ENCODE measurements at regions not wholly inside any gene's neighbourhood (a gene's known extent, or its start where the extent isn't known, plus 50 kb on each side); places are given as distances from the start of the nearest gene placed in this dataset.

GRCh38 chr17:77001487-77001886 lies 133.3 kb downstream of the MGAT5B start:
- Histone ChIP-seq H3K4me3 (no peak overlapping the region), H3K27me3 (no peaks in the 10 kb centered on the region), H3K9me3 (no peaks in the 10 kb centered on the region), H3K36me3 (no peaks in the 10 kb centered on the region), H3K27ac (no peak overlapping the region), H3K4me1 (no peaks in the 10 kb centered on the region)
- intact Hi-C loops (cut with DNase I) = no loop called here
- TF ChIP-seq CTCF (IDR thresholded peaks at IDR 0.05) = no peak
- no peak for DNase-seq (ENCODE audit: low spot score in 2 of 2)

DNA sequence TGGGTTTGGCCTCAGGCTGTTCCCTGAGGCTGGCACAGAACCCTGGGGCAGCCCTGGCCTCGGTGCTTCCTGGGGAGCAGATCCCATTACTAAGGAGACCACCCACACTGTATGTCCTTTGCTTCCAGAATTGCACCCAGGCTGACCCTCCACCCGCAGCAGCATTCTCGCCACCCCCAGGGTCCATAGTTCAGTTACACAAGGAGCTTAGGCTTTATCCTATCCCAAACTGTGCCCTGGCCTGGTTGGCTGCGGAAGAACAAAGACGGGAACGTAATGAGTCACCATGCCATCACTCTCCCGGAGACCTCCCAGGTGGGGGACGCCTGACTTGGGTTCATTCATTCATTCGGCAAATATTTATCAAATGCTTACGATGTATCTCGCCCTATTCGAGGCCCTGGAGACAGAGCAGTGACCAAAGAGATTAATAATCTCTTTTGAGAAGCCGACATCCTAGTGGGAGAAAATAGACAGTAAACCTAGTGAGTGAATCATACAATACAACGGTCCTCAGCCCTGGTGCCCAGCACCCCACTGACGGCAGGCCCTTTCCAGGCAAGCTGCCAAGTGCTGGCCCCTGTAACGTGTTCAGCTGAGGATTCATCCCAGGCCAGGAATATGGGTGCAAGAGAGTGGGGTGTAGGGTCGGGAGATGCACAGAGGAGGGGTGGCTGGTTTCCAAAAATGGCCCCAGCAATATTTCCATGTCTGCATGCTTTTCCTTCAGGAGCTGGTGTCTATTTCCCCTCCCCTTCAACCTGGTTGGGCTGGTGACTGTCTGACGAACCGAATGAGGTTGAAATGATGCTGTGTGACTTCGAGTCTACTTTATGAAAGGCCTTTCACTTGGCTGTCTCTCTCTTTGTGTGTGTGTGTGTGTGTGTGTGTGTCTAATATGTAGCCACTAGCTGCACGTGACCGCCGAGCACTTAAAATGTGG lies 134.2 kb downstream of the MGAT5B start:
- Histone ChIP-seq H3K27ac (no peak overlapping the region), H3K36me3 (no peaks in the 10 kb centered on the region), H3K9me3 (no peaks in the 10 kb centered on the region), H3K4me3 (no peak overlapping the region), H3K27me3 (no peaks in the 10 kb centered on the region), H3K4me1 (no peaks in the 10 kb centered on the region)
- intact Hi-C loops (cut with DNase I) = no loop called here
- no peak for TF ChIP-seq CTCF (IDR thresholded peaks at IDR 0.05)
- DNase-seq (ENCODE audit: low spot score in 2 of 2) = no peak

DNA sequence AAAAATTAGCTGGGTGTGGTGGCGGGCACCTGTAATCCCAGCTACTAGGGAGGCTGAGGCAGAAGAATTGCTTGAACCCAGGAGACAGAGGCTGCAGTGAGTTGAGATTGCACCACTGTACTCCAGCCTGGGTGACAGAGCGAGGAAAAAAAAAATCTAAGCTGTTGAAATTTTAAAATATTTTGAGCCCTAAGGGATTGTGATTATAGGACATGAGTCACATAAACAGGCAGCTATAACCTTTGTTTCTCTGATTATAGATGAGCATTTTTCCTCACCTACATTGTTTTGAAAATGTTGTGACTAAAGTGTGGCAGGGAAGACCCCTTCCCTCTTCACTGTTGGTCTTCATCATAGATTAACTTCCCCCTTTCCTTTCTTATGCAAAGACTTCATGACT lies 135.5 kb downstream of the MGAT5B start:
- intact Hi-C loops (cut with DNase I) = no loop called here
- H3K36me3 ChIP-seq = no peaks in the 10 kb centered on the region
- H3K4me1 ChIP-seq = no peaks in the 10 kb centered on the region
- H3K27me3 ChIP-seq = no peaks in the 10 kb centered on the region
- H3K27ac ChIP-seq = no peak overlapping the region
- no peak overlapping the region for H3K4me3 ChIP-seq
- TF ChIP-seq CTCF (IDR thresholded peaks at IDR 0.05) = no peak
- H3K9me3 ChIP-seq = no peaks in the 10 kb centered on the region
- no peak for DNase-seq (ENCODE audit: low spot score in 2 of 2)

- intact Hi-C loops (cut with DNase I) = no loop called here
- no peak overlapping the region for H3K4me3 ChIP-seq
- no peaks in the 10 kb centered on the region for H3K27me3 ChIP-seq
- no peak overlapping the region for H3K27ac ChIP-seq
- H3K4me1 ChIP-seq = no peaks in the 10 kb centered on the region
- peaks cover 0 to 21% of the 10 kb centered on the region in 2 donors for H3K9me3 ChIP-seq
- H3K36me3 ChIP-seq = no peaks in the 10 kb centered on the region
- TF ChIP-seq CTCF (IDR thresholded peaks at IDR 0.05) = no peak
- DNase-seq (ENCODE audit: low spot score in 2 of 2) = no peak
These were observed 133.7 kb upstream of the SEC14L1 start for GRCh38 chr17:77006971-77007649.

GRCh38 chr17:77009877-77010276 lies 130.9 kb upstream of the SEC14L1 start:
- peaks cover 0 to 21% of the 10 kb centered on the region in 2 donors for H3K9me3 ChIP-seq
- H3K4me1 ChIP-seq = no peaks in the 10 kb centered on the region
- intact Hi-C loops (cut with DNase I) = no loop called here
- no peak overlapping the region for H3K27ac ChIP-seq
- DNase-seq (ENCODE audit: low spot score in 2 of 2) = no peak
- H3K36me3 ChIP-seq = no peaks in the 10 kb centered on the region
- H3K27me3 ChIP-seq = no peaks in the 10 kb centered on the region
- TF ChIP-seq CTCF (IDR thresholded peaks at IDR 0.05) = no peak
- no peak overlapping the region for H3K4me3 ChIP-seq

Measured in ascending aorta (tissue), 2 donors.